ENCODE measurements at regions not wholly inside any gene's neighbourhood (a gene's known extent, or its start where the extent isn't known, plus 50 kb on each side); places are given as distances from the start of the nearest gene placed in this dataset.
"Not testable (repeated sequence)": the region's sequence is repeated elsewhere in the genome, so short reads cannot be mapped to it uniquely, and the experiment has no call there.

DNA sequence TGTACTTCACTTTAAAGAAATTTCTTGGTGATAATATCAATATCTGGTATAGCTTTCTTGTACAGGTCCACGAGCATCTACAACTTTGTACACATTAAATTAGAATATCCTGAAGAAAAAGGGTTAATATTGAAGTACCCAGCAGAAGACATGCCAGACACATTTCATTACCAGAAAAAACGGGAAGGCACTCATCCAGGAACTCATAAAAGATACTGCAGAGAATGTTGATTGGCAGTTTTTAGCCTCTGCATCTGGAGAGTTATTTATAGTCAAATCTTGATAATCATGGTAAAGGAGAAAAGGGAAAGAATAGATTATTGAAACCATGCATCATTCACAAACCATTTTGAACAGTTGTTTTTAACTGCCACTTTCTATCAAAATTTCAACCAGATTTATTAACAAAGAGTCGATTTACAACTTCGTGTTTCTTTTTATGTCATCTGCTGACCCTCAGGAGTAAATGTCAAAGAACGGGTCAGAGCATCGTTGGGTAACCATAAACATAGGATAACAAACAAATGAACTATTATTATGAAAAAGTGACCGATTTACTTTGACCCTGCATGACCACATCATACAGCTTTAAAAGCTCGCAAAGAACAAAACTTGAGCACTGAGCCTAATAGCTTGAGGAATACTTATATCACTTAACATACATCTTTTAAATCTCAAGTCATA is 229.2 kb upstream of the SGK1 start:
- TF ChIP-seq, protein P1, sequence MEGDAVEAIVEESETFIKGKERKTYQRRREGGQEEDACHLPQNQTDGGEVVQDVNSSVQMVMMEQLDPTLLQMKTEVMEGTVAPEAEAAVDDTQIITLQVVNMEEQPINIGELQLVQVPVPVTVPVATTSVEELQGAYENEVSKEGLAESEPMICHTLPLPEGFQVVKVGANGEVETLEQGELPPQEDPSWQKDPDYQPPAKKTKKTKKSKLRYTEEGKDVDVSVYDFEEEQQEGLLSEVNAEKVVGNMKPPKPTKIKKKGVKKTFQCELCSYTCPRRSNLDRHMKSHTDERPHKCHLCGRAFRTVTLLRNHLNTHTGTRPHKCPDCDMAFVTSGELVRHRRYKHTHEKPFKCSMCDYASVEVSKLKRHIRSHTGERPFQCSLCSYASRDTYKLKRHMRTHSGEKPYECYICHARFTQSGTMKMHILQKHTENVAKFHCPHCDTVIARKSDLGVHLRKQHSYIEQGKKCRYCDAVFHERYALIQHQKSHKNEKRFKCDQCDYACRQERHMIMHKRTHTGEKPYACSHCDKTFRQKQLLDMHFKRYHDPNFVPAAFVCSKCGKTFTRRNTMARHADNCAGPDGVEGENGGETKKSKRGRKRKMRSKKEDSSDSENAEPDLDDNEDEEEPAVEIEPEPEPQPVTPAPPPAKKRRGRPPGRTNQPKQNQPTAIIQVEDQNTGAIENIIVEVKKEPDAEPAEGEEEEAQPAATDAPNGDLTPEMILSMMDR (IDR thresholded peaks at IDR 0.05; ENCODE audit: insufficient read depth, low read length, poor library complexity, severe bottlenecking) = no peak
- no peaks in the 10 kb centered on the region for H3K36me3 ChIP-seq (ENCODE audit: control insufficient read depth, insufficient read depth, low read length)
- no peak overlapping the region for H3K4me3 ChIP-seq (ENCODE audit: low read depth, low read length)
- H3K27me3 ChIP-seq (ENCODE audit: control insufficient read depth, insufficient read depth, low read length) = no peaks in the 10 kb centered on the region
- DNase-seq (ENCODE audit: low read depth) = no peak

DNA sequence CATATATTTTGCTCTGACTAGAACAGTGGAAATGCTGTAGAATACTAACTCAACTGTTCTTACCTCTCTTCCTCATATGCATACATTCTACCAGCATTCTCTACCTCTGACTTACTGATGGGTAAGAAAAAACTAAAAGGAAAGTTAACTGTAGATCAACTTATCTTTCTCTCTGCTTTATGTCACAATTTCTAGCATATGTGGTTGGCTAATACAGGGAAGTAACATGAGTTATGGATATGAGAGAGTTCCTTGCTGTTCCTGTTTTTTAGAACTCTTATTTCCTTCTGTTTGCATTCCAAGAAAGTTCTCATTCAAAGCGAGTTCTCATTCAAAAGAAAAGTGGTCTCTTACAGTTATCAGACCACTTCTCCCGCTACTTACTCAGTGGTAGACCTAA is 226.8 kb upstream of the SGK1 start:
- H3K4me3 ChIP-seq (ENCODE audit: low read depth, low read length) = no peak overlapping the region
- no peak for DNase-seq (ENCODE audit: low read depth)
- no peaks in the 10 kb centered on the region for H3K36me3 ChIP-seq (ENCODE audit: control insufficient read depth, insufficient read depth, low read length)
- no peaks in the 10 kb centered on the region for H3K27me3 ChIP-seq (ENCODE audit: control insufficient read depth, insufficient read depth, low read length)
- TF ChIP-seq, protein P1 (IDR thresholded peaks at IDR 0.05; ENCODE audit: insufficient read depth, low read length, poor library complexity, severe bottlenecking) = no peak

DNA sequence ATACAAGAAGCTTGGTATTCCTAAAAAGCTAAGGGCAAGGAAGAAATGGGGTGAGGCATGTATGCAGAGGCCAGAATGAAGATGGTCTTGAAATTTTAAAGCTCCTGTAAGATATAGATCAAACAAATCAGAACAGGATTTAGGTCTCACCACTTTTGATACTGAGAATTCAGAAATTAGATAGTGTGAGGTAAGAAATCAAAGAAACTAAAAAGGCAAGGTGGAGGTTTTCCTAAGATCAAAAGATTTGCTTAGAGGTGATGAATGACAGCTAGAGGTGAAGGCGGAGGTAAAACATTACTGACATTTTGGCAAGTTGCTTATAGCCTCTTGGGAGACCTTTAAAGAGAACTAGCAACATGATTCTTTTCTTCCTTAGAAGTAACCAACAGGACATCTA is 225.2 kb upstream of the SGK1 start:
- H3K4me3 ChIP-seq (ENCODE audit: low read depth, low read length) = no peak overlapping the region
- no peaks in the 10 kb centered on the region for H3K36me3 ChIP-seq (ENCODE audit: control insufficient read depth, insufficient read depth, low read length)
- H3K27me3 ChIP-seq (ENCODE audit: control insufficient read depth, insufficient read depth, low read length) = no peaks in the 10 kb centered on the region
- TF ChIP-seq, protein P1 (IDR thresholded peaks at IDR 0.05; ENCODE audit: insufficient read depth, low read length, poor library complexity, severe bottlenecking) = no peak
- no peak for DNase-seq (ENCODE audit: low read depth)

DNA sequence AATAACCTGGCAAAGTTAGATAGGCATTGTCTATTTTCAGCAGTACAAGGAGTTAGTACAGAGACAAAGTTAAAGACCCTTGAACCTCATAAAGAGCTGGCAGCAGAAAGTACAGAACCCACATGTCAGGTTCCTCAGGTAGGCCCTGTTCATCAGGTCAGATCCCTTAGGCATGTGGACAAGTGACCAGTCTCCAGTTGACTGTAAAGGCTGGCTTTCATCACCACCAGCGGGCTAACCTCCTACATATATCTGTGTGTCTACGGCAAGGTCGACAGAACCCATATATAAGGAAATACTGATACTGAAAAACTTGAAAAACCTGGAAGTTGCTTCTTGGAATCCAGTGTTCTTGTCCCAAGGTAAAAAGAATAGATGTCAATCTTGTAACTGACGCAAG is 223.1 kb upstream of the SGK1 start:
- no peak for DNase-seq (ENCODE audit: low read depth)
- TF ChIP-seq, protein P1 (IDR thresholded peaks at IDR 0.05; ENCODE audit: insufficient read depth, low read length, poor library complexity, severe bottlenecking) = no peak
- Histone ChIP-seq H3K27me3 (ENCODE audit: control insufficient read depth, insufficient read depth, low read length) (no peaks in the 10 kb centered on the region), H3K36me3 (ENCODE audit: control insufficient read depth, insufficient read depth, low read length) (no peaks in the 10 kb centered on the region), H3K4me3 (ENCODE audit: low read depth, low read length) (no peak overlapping the region)

DNA sequence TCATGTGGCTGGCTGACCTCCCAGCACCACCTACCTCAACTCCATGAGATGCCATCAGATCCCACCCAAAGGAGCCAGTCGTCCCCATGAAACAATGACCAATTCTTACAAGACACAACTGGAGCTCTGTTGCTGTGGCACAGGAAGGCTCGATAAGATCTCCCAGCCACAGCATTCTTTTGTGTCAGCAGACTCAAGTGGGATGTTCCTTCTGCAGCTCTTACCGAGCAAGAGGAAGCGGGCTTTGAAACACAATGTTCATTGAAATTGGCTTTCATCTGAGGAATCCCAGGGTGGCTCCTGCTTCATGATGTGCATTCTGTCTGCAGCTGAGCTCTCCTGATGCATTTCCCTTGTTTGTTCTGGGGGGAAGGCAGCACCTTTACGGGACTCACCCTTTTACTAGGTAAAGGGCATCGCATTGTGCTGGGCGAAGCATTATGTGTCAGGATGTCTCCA is 222.0 kb upstream of the SGK1 start:
- Histone ChIP-seq H3K36me3 (ENCODE audit: control insufficient read depth, insufficient read depth, low read length) (no peaks in the 10 kb centered on the region), H3K4me3 (ENCODE audit: low read depth, low read length) (no peak overlapping the region), H3K27me3 (ENCODE audit: control insufficient read depth, insufficient read depth, low read length) (no peaks in the 10 kb centered on the region)
- no peak for DNase-seq (ENCODE audit: low read depth)
- TF ChIP-seq, protein P1 (IDR thresholded peaks at IDR 0.05; ENCODE audit: insufficient read depth, low read length, poor library complexity, severe bottlenecking) = no peak

DNA sequence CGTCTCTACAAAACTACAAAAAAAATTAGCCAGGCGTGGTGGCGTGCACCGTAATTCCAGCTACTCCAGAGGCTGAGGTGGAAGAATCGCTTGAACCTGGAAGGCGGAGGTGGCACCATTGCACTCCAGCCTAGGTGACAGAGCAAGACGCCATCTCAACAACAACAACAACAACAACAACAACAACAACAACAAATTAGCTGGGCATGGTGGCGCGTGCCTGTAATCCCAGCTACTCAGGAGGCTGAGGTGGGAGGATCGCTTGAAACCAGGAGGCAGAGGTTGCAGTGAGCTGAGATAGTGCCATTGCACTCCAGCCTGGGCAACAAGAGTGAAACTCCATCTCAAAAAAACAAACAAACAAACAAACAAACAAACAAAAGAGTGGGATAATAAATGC is 219.9 kb upstream of the SGK1 start:
- not testable (repeated sequence) for H3K27me3 ChIP-seq (ENCODE audit: control insufficient read depth, insufficient read depth, low read length); DNase-seq (ENCODE audit: low read depth); H3K36me3 ChIP-seq (ENCODE audit: control insufficient read depth, insufficient read depth, low read length); H3K4me3 ChIP-seq (ENCODE audit: low read depth, low read length)
